ENCODE measurements at regions not wholly inside any gene's neighbourhood (a gene's known extent, or its start where the extent isn't known, plus 50 kb on each side); places are given as distances from the start of the nearest gene placed in this dataset.

- TF ChIP-seq POLR2A (IDR thresholded peaks at IDR 0.05): no peak
- TF ChIP-seq CTCF (IDR thresholded peaks at IDR 0.05): no peak
These were observed 154.1 kb upstream of the PDE1C start for GRCh38 chr7:32224276-32224675.

Measured in uterus (tissue), 2 donors.